ENCODE measurements at regions not wholly inside any gene's neighbourhood (a gene's known extent, or its start where the extent isn't known, plus 50 kb on each side); places are given as distances from the start of the nearest gene placed in this dataset.

GRCh38 chrX:137353404-137353803, 212.5 kb upstream of the ZIC3 start:
- no peaks in the 10 kb centered on the region for H3K9me3 ChIP-seq
- no peaks in the 10 kb centered on the region for H3K4me1 ChIP-seq
- no peak overlapping the region for H3K4me3 ChIP-seq
- no peaks in the 10 kb centered on the region for H3K27me3 ChIP-seq
- 18% methylated on average over 1 of the region's 1 CpG for WGBS (ENCODE audit: insufficient coverage, low coverage, low lambda C conversion rate, missing lambda C conversion rate)
- no peaks in the 10 kb centered on the region for H3K36me3 ChIP-seq
- DNase-seq, result no peak
- TF ChIP-seq CTCF (IDR thresholded peaks at IDR 0.05), result no peak
- TF ChIP-seq POLR2A (IDR thresholded peaks at IDR 0.05), result no peak
- no peak for ATAC-seq
- no peak overlapping the region for H3K27ac ChIP-seq
- intact Hi-C loops (cut with DNase I), result no loop called here

GRCh38 chrX:137352101-137352660, 213.7 kb upstream of the ZIC3 start:
- no peaks in the 10 kb centered on the region for H3K36me3 ChIP-seq
- TF ChIP-seq CTCF (IDR thresholded peaks at IDR 0.05) (no peak), POLR2A (IDR thresholded peaks at IDR 0.05) (no peak)

GRCh38 chrX:137342969-137343368, 223.0 kb upstream of the ZIC3 start:
- Histone ChIP-seq H3K36me3 (no peaks in the 10 kb centered on the region), H3K9me3 (no peaks in the 10 kb centered on the region), H3K27ac (no peak overlapping the region), H3K4me3 (no peak overlapping the region), H3K27me3 (no peaks in the 10 kb centered on the region), H3K4me1 (no peaks in the 10 kb centered on the region)
- WGBS (ENCODE audit: insufficient coverage, low coverage, low lambda C conversion rate, missing lambda C conversion rate), result 44% methylated on average over 3 of the region's 3 CpGs
- TF ChIP-seq CTCF (IDR thresholded peaks at IDR 0.05), result no peak
- TF ChIP-seq POLR2A (IDR thresholded peaks at IDR 0.05), result no peak
- ATAC-seq (no peak), DNase-seq (no peak)
- intact Hi-C loops (cut with DNase I), result no loop called here

More at GRCh38 chrX:137352101-137352660, 213.7 kb upstream of the ZIC3 start:
- Histone ChIP-seq H3K4me1 (no peaks in the 10 kb centered on the region), H3K27ac (no peak overlapping the region), H3K4me3 (no peak overlapping the region), H3K9me3 (no peaks in the 10 kb centered on the region), H3K27me3 (no peaks in the 10 kb centered on the region)
- intact Hi-C loops (cut with DNase I), result no loop called here
- DNase-seq, result no peak
- no peak for ATAC-seq

- H3K36me3 ChIP-seq, result no peaks in the 10 kb centered on the region
- H3K9me3 ChIP-seq, result no peaks in the 10 kb centered on the region
- peak in 1 of 4 donors; percentile 22 for ATAC-seq
- H3K27ac ChIP-seq, result no peak overlapping the region
- WGBS (ENCODE audit: insufficient coverage, low coverage, low lambda C conversion rate, missing lambda C conversion rate), result 53% methylated on average over 3 of the region's 3 CpGs
- H3K27me3 ChIP-seq, result no peaks in the 10 kb centered on the region
- H3K4me1 ChIP-seq, result no peaks in the 10 kb centered on the region
- DNase-seq, result no peak
- no peak overlapping the region for H3K4me3 ChIP-seq
- no peak for TF ChIP-seq CTCF (IDR thresholded peaks at IDR 0.05)
- TF ChIP-seq POLR2A (IDR thresholded peaks at IDR 0.05), result no peak
- intact Hi-C loops (cut with DNase I), result no loop called here
Observed at GRCh38 chrX:137313627-137314026, 252.3 kb upstream of the ZIC3 start.

GRCh38 chrX:137305404-137305803, 260.5 kb upstream of the ZIC3 start:
- Histone ChIP-seq H3K4me3 (no peak overlapping the region), H3K36me3 (no peaks in the 10 kb centered on the region), H3K27ac (no peak overlapping the region), H3K9me3 (no peaks in the 10 kb centered on the region), H3K4me1 (no peaks in the 10 kb centered on the region), H3K27me3 (no peaks in the 10 kb centered on the region)
- ATAC-seq, result no peak
- intact Hi-C loops (cut with DNase I), result no loop called here
- no peak for DNase-seq
- no peak for TF ChIP-seq CTCF (IDR thresholded peaks at IDR 0.05)
- no peak for TF ChIP-seq POLR2A (IDR thresholded peaks at IDR 0.05)

All from right lobe of liver (tissue), 6 donors.